ENCODE measurements at regions not wholly inside any gene's neighbourhood (a gene's known extent, or its start where the extent isn't known, plus 50 kb on each side); places are given as distances from the start of the nearest gene placed in this dataset.

DNA sequence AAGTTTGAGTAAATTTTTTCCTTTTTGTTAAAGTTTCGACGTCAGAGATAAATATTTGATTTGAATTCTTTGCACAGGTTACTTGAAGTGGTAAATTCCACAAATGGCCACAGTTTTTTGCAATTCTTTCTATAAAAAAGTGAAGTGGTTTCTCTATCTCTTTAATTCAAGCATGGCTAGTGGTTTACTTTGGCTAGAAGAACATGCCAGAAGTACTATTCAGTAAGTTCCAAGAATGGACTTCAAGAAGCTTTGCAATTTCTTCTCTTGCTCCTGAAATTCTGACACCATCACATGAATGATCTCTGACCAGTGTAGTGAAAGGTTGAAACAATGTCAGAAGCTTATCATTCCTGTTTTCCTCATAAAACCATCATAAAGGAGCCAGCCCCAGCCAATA is 55.7 kb upstream of the RNPC3 start:
- H3K9me3 Mint-ChIP-seq: no peaks in the 10 kb centered on the region
- Histone ChIP-seq H3K4me3 (no peak overlapping the region), H3K4me1 (no peaks in the 10 kb centered on the region), H3F3A (ENCODE audit: low read depth) (no peaks in the 10 kb centered on the region), H4K20me1 (ENCODE audit: low read depth) (no peaks in the 10 kb centered on the region), H3K27me3 (no peaks in the 10 kb centered on the region), H3K9ac (no peak overlapping the region), H3K9me3 (ENCODE audit: low read depth) (no peaks in the 10 kb centered on the region), H3K27ac (no peak overlapping the region), H3K36me3 (no peaks in the 10 kb centered on the region), H2AFZ (replicated peaks) (no peak overlapping the region), H3K79me2 (ENCODE audit: low read depth) (no peaks in the 10 kb centered on the region), H3K4me2 (no peak overlapping the region)
- no peaks in the 10 kb centered on the region for H3K36me3 Mint-ChIP-seq
- H3K27ac Mint-ChIP-seq: no peak overlapping the region
- no peaks in the 10 kb centered on the region for H3K4me1 Mint-ChIP-seq
- no peak overlapping the region for H3K4me3 Mint-ChIP-seq
- no peaks in the 10 kb centered on the region for H3K27me3 Mint-ChIP-seq (ENCODE audit: insufficient read depth, low read depth)
- no peak for DNase-seq (ENCODE audit: low spot score)
- TF ChIP-seq, protein P1, sequence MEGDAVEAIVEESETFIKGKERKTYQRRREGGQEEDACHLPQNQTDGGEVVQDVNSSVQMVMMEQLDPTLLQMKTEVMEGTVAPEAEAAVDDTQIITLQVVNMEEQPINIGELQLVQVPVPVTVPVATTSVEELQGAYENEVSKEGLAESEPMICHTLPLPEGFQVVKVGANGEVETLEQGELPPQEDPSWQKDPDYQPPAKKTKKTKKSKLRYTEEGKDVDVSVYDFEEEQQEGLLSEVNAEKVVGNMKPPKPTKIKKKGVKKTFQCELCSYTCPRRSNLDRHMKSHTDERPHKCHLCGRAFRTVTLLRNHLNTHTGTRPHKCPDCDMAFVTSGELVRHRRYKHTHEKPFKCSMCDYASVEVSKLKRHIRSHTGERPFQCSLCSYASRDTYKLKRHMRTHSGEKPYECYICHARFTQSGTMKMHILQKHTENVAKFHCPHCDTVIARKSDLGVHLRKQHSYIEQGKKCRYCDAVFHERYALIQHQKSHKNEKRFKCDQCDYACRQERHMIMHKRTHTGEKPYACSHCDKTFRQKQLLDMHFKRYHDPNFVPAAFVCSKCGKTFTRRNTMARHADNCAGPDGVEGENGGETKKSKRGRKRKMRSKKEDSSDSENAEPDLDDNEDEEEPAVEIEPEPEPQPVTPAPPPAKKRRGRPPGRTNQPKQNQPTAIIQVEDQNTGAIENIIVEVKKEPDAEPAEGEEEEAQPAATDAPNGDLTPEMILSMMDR (IDR thresholded peaks at IDR 0.05): no peak
- no peak for TF ChIP-seq EZH2 (IDR thresholded peaks at IDR 0.05)
- no peak for TF ChIP-seq EZH2phosphoT487 (IDR thresholded peaks at IDR 0.05)

DNA sequence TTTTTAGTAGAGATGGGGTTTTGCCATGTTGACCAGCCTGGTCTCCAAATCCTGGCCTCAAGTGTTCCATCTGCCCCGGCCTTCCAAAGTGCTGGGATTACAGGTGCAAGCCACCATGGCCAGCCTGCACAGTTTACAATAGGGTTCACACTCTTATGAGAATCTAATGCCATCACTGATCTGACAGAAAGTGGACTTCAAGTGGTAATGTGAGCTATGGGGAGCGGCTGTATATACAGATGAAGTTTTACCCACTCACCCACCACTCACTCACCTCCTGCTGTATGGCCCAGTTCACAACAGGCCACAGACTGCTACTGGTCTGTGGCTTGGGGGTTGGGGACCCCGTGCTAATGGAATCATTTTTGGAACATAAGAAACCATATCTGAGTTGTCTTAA is 58.4 kb upstream of the RNPC3 start:
- H3K27me3 ChIP-seq: no peaks in the 10 kb centered on the region

DNA sequence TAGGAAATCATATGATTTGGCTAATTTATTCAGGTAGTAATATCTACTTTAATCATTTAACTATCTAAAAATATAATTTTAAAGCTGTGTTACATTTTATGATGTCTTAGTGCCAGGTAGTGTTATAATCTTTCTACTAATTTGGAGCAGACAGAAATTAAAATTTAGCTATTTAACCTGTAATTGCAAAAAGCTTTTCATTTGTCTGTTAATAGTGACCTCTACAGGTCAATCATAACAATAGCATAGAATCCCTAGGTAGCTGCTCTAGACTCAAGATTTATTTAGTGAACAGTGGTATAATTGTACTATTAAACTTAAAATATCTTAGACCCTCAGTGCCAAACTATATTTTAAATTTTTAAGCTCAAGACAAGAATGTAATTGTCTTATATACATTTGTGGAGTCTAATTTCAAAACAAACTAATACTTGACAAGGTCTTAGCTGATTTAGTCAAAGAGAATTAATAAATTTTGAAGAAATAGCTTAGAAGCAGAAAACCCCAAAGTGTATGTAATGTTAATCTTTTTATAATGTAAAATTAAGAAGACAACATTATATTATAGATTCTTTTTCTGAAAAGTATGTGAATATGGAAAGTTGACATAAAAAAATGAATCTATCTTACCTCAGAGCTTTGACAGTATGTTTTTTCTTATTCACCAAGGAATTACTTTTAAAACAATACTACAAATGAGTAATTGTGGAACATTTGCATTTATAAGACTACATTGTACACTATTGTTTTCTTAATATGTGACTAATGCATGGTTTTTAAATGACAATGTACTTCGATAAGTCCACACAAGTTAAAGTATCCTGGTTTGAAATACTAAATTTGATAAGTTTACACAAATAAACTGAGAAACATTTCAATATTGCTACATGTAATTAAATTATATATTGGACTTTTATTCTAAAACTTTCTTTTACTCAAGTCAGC is 64.1 kb upstream of the RNPC3 start:
- no peaks in the 10 kb centered on the region for H3K9me3 ChIP-seq (ENCODE audit: low read depth)
- no peaks in the 10 kb centered on the region for H3K27me3 ChIP-seq
- H3K36me3 ChIP-seq: no peaks in the 10 kb centered on the region
- H3K27ac Mint-ChIP-seq: no peak overlapping the region
- H3K4me1 ChIP-seq: peaks cover 39% of the 10 kb centered on the region
- peaks cover 16% of the 10 kb centered on the region for H3K4me1 Mint-ChIP-seq
- H3K27ac ChIP-seq: no peak overlapping the region
- TF ChIP-seq, protein P1 (IDR thresholded peaks at IDR 0.05): peak; percentile 81
- no peak for TF ChIP-seq EZH2phosphoT487 (IDR thresholded peaks at IDR 0.05)
- no peak overlapping the region for H3K4me3 ChIP-seq
- H4K20me1 ChIP-seq (ENCODE audit: low read depth): no peaks in the 10 kb centered on the region
- H3K4me3 Mint-ChIP-seq: no peak overlapping the region
- H3K9me3 Mint-ChIP-seq: no peaks in the 10 kb centered on the region
- no peak overlapping the region for H2AFZ ChIP-seq (replicated peaks)
- no peaks in the 10 kb centered on the region for H3K79me2 ChIP-seq (ENCODE audit: low read depth)
- no peak overlapping the region for H3K9ac ChIP-seq
- H3K27me3 Mint-ChIP-seq (ENCODE audit: insufficient read depth, low read depth): no peaks in the 10 kb centered on the region
- peak overlapping the region; percentile 53 for H3K4me2 ChIP-seq
- H3F3A ChIP-seq (ENCODE audit: low read depth): peaks cover 10% of the 10 kb centered on the region
- no peaks in the 10 kb centered on the region for H3K36me3 Mint-ChIP-seq
- DNase-seq (ENCODE audit: low spot score): peak; percentile 10

More for the DNA sequence above, 58.4 kb upstream of the RNPC3 start:
- Histone ChIP-seq H4K20me1 (ENCODE audit: low read depth) (no peaks in the 10 kb centered on the region), H2AFZ (replicated peaks) (no peak overlapping the region), H3K9ac (no peak overlapping the region), H3K4me2 (no peak overlapping the region), H3K27ac (no peak overlapping the region), H3K36me3 (no peaks in the 10 kb centered on the region), H3K4me1 (no peaks in the 10 kb centered on the region), H3K4me3 (no peak overlapping the region), H3F3A (ENCODE audit: low read depth) (no peaks in the 10 kb centered on the region), H3K79me2 (ENCODE audit: low read depth) (no peaks in the 10 kb centered on the region), H3K9me3 (ENCODE audit: low read depth) (no peaks in the 10 kb centered on the region)
- H3K27me3 Mint-ChIP-seq (ENCODE audit: insufficient read depth, low read depth): no peaks in the 10 kb centered on the region
- no peak overlapping the region for H3K27ac Mint-ChIP-seq
- H3K9me3 Mint-ChIP-seq: no peaks in the 10 kb centered on the region
- TF ChIP-seq, protein P1 (IDR thresholded peaks at IDR 0.05): no peak
- no peak for TF ChIP-seq EZH2phosphoT487 (IDR thresholded peaks at IDR 0.05)
- TF ChIP-seq EZH2 (IDR thresholded peaks at IDR 0.05): no peak
- H3K36me3 Mint-ChIP-seq: no peaks in the 10 kb centered on the region
- no peak overlapping the region for H3K4me3 Mint-ChIP-seq
- H3K4me1 Mint-ChIP-seq: no peaks in the 10 kb centered on the region
- DNase-seq (ENCODE audit: low spot score): no peak

Measured in neural progenitor cell (in vitro differentiated cells).